ENCODE measurements at regions not wholly inside any gene's neighbourhood (a gene's known extent, or its start where the extent isn't known, plus 50 kb on each side); places are given as distances from the start of the nearest gene placed in this dataset.

- TF ChIP-seq, protein P1, sequence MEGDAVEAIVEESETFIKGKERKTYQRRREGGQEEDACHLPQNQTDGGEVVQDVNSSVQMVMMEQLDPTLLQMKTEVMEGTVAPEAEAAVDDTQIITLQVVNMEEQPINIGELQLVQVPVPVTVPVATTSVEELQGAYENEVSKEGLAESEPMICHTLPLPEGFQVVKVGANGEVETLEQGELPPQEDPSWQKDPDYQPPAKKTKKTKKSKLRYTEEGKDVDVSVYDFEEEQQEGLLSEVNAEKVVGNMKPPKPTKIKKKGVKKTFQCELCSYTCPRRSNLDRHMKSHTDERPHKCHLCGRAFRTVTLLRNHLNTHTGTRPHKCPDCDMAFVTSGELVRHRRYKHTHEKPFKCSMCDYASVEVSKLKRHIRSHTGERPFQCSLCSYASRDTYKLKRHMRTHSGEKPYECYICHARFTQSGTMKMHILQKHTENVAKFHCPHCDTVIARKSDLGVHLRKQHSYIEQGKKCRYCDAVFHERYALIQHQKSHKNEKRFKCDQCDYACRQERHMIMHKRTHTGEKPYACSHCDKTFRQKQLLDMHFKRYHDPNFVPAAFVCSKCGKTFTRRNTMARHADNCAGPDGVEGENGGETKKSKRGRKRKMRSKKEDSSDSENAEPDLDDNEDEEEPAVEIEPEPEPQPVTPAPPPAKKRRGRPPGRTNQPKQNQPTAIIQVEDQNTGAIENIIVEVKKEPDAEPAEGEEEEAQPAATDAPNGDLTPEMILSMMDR (IDR thresholded peaks at IDR 0.05; ENCODE audit: low read depth, low read length), result no peak
- no peak for TF ChIP-seq EZH2phosphoT487 (IDR thresholded peaks at IDR 0.05; ENCODE audit: low read depth)
Observed at GRCh38 chr1:147414505-147415163, 126.7 kb upstream of the BCL9 start.
